Ishikawa (cell line): ENCODE measurements at regions not wholly inside any gene's neighbourhood (a gene's known extent, or its start where the extent isn't known, plus 50 kb on each side); places are given as distances from the start of the nearest gene placed in this dataset.

Experiments used
- RAD21 ChIP-seq: IDR thresholded peaks from 2 replicates; pipeline ENCODE4 v1.6.1; 2012; ENCODE audit warnings: low read depth
- TAF1 ChIP-seq: IDR thresholded peaks from 2 replicates; pipeline ENCODE4 v1.6.1; 2012; ENCODE audit warnings: low read depth, mild to moderate bottlenecking
- TF ChIP-seq, protein P1 (sequence below): IDR thresholded peaks from 2 replicates; pipeline ENCODE4 v1.6.1; 2012

DNA sequence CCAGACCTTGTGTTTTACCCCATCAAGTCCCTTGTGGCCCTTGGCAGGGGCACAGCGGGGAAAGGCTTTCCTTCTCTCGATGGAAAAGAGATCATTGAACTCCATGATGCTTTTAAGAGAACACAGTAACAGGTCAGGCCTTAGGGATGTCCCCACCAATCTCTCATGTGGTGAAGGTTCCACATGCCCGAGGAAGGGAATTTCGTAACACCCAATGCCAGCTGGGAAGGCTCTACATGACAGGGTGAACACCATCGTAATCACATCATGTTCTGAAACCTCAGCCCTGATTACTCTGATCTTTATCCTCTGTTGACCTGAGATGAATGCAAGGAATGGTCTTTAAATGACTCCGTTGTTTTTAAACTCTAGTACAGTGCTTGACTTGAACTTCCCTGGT is 105.5 kb upstream of the SPAG17 start:
- TF ChIP-seq, protein P1, sequence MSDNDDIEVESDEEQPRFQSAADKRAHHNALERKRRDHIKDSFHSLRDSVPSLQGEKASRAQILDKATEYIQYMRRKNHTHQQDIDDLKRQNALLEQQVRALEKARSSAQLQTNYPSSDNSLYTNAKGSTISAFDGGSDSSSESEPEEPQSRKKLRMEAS, result no peak
- TF ChIP-seq RAD21 (no peak), TAF1 (no peak)
